ENCODE measurements at regions not wholly inside any gene's neighbourhood (a gene's known extent, or its start where the extent isn't known, plus 50 kb on each side); places are given as distances from the start of the nearest gene placed in this dataset.

GRCh38 chr9:16319646-16320045 lies 550.8 kb downstream of the BNC2 start:
- no peak for TF ChIP-seq EGR1 (IDR thresholded peaks at IDR 0.05; ENCODE audit: low read depth)
- TF ChIP-seq SP1 (IDR thresholded peaks at IDR 0.05; ENCODE audit: low read depth), result no peak
- no peak for TF ChIP-seq CBX3 (IDR thresholded peaks at IDR 0.05; ENCODE audit: low read depth)
- TF ChIP-seq EZH2phosphoT487 (IDR thresholded peaks at IDR 0.05; ENCODE audit: borderline replicate concordance), result no peak
- no peak for TF ChIP-seq ZNF274 (IDR thresholded peaks at IDR 0.05; ENCODE audit: low read depth, low read length)
- Histone ChIP-seq H3K9ac (ENCODE audit: low read length) (no peak overlapping the region), H3K79me2 (ENCODE audit: insufficient read depth, low read length) (no peaks in the 10 kb centered on the region), H3K36me3 (ENCODE audit: control insufficient read depth in 1 of 2, insufficient read depth in 2 of 2, low read length in 2 of 2) (no peaks in the 10 kb centered on the region), H3K9me2 (ENCODE audit: insufficient read depth) (no peaks in the 10 kb centered on the region), H3K27ac (ENCODE audit: low read depth, low read length) (no peak overlapping the region), H2AFZ (ENCODE audit: low read depth, low read length, poor library complexity, severe bottlenecking) (no peak overlapping the region), H4K20me1 (ENCODE audit: insufficient read depth) (no peaks in the 10 kb centered on the region), H3K4me1 (ENCODE audit: control insufficient read depth in 1 of 2, insufficient read depth in 2 of 2, low read length in 2 of 2) (no peaks in the 10 kb centered on the region), H3K4me2 (ENCODE audit: low read length) (no peak overlapping the region), H3K4me3 (replicated peaks in 1 of 2; ENCODE audit: low read depth in 1 of 2, low read length in 2 of 2) (no peak overlapping the region), H3K9me3 (ENCODE audit: control insufficient read depth in 1 of 2, insufficient read depth in 1 of 2, low read depth in 1 of 2, low read length in 2 of 2) (no peaks in the 10 kb centered on the region), H3K27me3 (ENCODE audit: insufficient read depth, low read length) (no peaks in the 10 kb centered on the region)
- DNase-seq (ENCODE audit: low read depth, low spot score), result no peak
- RAD21 ChIA-PET (ENCODE audit: low non-redundant PET in 1 of 2, low total read pairs in 2 of 2, uncharacterized antibody in 2 of 2, unreplicated experiment in 2 of 2), result no interaction called here
- ATAC-seq, result no peak
- intact Hi-C loops (cut with micrococcal nuclease), result no loop called here
- no TSS peak for BruUV-seq (replicated peaks)
- POLR2A ChIA-PET, result no interaction called here
- CTCF ChIA-PET, result no interaction called here

- H3K27me3 ChIP-seq (ENCODE audit: insufficient read depth, low read length), result no peaks in the 10 kb centered on the region
- CTCF ChIA-PET, result no interaction called here
- H3K27ac ChIP-seq (ENCODE audit: low read depth, low read length), result no peak overlapping the region
Observed at GRCh38 chr9:16320338-16320902, 550.0 kb downstream of the BNC2 start.

More at GRCh38 chr9:16320338-16320902, 550.0 kb downstream of the BNC2 start:
- ChIA-PET POLR2A (no interaction called here), RAD21 (ENCODE audit: low non-redundant PET in 1 of 2, low total read pairs in 2 of 2, uncharacterized antibody in 2 of 2, unreplicated experiment in 2 of 2) (no interaction called here)
- no peaks in the 10 kb centered on the region for H3K9me2 ChIP-seq (ENCODE audit: insufficient read depth)
- H4K20me1 ChIP-seq (ENCODE audit: insufficient read depth), result no peaks in the 10 kb centered on the region
- no peaks in the 10 kb centered on the region for H3K36me3 ChIP-seq (ENCODE audit: control insufficient read depth in 1 of 2, insufficient read depth in 2 of 2, low read length in 2 of 2)
- no peak for DNase-seq (ENCODE audit: low read depth, low spot score)
- H3K9ac ChIP-seq (ENCODE audit: low read length), result no peak overlapping the region
- H3K4me3 ChIP-seq (replicated peaks in 1 of 2; ENCODE audit: low read depth in 1 of 2, low read length in 2 of 2), result no peak overlapping the region
- TF ChIP-seq FOSL1 (IDR thresholded peaks at IDR 0.05; ENCODE audit: low read depth), result no peak
- no peak for TF ChIP-seq ZFX (IDR thresholded peaks at IDR 0.05)
- no peak for TF ChIP-seq SRF (IDR thresholded peaks at IDR 0.05; ENCODE audit: low read depth)
- no peak for TF ChIP-seq JUND (IDR thresholded peaks at IDR 0.05)
- TF ChIP-seq POLR2AphosphoS5 (IDR thresholded peaks at IDR 0.05; ENCODE audit: low read depth, low read length), result no peak
- TF ChIP-seq MAX (IDR thresholded peaks at IDR 0.05), result no peak
- intact Hi-C loops (cut with micrococcal nuclease), result no loop called here
- BruUV-seq (replicated peaks), result no TSS peak
- no peaks in the 10 kb centered on the region for H3K4me1 ChIP-seq (ENCODE audit: control insufficient read depth in 1 of 2, insufficient read depth in 2 of 2, low read length in 2 of 2)
- H3K9me3 ChIP-seq (ENCODE audit: control insufficient read depth in 1 of 2, insufficient read depth in 1 of 2, low read depth in 1 of 2, low read length in 2 of 2), result no peaks in the 10 kb centered on the region
- no peak overlapping the region for H2AFZ ChIP-seq (ENCODE audit: low read depth, low read length, poor library complexity, severe bottlenecking)
- ATAC-seq, result no peak
- H3K79me2 ChIP-seq (ENCODE audit: insufficient read depth, low read length), result no peaks in the 10 kb centered on the region
- no peak overlapping the region for H3K4me2 ChIP-seq (ENCODE audit: low read length)
